Stimulated activated CD8-positive, alpha-beta memory T cell treated with anti-CD3 and anti-CD28 coated beads, Interleukin-15, amount 100 ng/mL, for 48 hours (primary cell): ENCODE measurements at regions not wholly inside any gene's neighbourhood (a gene's known extent, or its start where the extent isn't known, plus 50 kb on each side); places are given as distances from the start of the nearest gene placed in this dataset.
"Not testable (repeated sequence)": the region's sequence is repeated elsewhere in the genome, so short reads cannot be mapped to it uniquely, and the experiment has no call there.

ENCODE experiments used
- DNase-seq, 2 donors: peaks; one replicate each; pipeline ENCODE4 v3.0.0-alpha.2; 2020; ENCODE audit warnings: low read depth in 2 of 2

DNA sequence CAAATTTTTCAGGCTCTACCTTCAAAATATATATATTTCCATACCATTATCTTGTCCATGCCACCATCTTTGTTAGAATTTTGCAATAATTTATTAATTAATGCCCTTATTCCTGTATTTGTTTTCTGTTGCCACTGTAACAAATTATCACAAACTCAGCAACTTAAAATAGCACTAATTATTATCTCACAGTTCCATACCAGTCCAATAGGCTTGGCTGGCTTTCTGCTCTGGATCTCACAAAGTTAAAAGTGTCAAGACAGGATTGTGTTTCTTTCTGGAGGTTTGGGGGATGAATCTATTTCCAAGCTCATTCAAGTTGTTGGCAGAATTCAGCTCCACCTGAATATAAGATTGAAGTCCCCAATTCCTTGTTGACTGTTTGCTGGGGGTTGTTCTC, 58.6 kb upstream of the SLC38A4 start:
- DNase-seq: no peak

DNA sequence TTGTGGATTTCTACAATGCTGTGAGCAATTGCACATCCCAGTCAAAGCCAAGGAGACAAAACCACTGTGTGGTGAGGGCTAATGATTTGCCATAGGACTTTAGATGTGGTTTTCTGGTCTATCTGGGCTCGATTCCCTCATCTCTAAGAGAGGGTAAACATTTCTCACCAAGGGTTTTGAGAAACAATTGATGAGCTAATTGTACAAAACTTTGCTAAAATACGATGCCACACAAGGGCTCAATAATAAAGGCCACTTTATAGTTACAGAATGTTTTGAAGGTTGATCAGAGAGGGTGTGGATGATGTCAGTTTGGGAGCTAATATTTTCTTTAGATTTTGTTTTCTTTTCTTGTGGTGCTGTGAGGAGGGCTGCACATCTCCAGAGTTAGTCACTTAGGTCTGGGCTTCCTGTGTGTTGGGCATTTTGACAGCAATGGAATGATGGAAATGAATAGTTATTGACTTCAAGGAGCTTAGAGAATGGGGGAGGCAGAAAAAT, 60.8 kb upstream of the SLC38A4 start:
- no peak for DNase-seq

DNA sequence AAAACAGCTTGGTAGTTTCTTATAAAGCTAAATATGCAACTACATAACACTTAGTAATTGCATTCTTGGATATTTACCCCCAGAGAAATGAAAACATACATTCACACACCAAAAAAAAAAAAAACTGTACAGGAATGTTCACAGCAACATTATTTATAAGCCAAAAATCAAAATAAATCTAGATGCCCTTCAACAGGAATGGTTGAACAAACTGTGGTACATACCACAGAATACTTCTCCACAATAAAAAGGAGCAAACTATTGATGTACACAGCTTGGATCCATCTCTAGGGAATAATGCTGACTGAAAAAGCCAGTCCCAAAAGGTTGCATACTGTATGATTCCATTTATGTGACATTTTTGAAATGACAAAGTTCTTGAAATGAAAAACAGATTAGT, 62.1 kb upstream of the SLC38A4 start:
- DNase-seq: no peak

DNA sequence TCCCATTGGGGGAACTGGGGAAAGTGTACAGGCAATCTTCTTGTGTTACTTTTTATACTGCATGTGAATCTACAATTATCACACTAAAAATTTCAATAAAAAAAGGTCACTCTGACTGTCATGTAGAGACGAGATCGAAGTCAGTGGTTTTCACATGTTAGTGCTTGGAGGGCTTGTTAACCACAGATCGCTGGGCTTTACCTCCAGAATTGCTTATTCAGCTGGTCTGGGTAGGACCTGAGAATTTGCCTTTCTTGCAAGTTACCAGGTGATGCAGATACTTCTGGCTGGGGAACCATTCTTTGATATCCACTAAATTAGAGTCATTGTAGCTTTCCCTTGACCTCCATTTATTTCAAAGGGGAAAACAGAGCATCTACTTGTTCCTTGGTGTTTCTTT, 62.8 kb upstream of the SLC38A4 start:
- no peak for DNase-seq

DNA sequence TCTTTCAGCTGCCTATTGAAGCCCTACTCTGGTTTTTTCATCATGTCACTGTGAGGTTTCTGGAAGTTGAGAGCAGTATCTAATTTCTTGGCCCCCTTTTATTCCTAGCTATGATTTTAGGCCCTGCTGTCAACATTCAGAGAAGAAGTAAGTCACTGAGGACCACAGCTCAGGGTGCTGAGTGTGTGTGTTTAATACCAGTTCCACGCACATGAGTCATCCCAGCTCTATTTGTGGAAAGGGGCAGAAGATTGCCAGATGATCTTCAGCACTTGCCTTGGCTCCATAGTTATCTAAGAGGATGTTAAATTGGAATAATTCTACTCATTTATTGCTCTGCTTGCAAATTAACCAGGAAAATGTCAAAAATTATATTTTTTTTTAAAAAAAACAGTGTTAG, 65.5 kb upstream of the SLC38A4 start:
- no peak for DNase-seq

DNA sequence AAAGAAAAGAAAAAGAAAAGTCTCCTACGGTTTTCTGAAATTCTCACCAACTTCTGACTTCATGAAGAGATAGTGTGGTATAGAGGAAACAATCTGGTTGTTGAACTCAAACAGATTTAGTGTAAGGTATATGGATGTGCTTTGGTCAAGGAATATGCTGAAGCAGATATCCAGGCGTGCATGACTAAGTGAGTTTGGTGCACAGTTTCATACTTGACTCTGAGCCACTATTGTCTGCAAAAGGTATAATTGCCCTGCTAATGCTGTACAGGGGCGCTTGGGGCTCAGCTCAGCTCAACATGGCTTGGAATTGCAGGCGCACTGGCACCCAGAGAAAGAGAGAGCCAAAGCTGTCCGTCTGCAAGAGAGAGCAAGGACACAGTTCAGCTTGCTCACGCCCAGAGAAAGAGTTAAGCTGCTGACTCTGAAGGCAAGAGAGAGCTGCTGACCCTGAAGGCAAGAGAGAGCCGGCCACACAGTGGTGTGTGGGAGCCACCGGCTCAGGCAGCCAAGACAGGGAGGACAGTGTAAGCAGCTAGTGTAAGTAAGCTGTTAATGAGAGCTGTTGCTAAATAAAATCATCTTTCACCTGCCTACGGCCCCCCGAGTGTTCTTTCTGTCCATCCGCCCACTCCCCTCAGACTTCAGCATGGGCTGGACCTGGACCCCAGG, 66.4 kb upstream of the SLC38A4 start:
- DNase-seq: no peak

DNA sequence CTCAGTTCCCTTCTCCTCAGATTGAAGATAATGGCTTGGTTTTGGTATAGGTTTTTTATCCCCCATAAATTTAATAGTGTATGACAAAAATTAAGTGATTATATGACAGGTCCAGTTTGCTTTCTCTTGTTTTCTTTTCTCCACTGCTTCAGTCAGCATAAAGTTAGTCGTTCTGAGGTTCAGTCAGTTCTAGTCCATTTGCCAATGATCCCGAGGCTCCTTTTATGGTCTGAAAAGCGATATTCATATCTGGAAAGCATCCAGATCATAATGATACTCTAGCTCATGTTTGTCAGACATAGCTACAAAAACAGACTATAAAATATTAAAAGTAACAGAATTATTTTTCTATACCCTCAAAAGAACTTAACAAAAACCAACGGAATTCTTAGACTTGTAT, 67.1 kb upstream of the SLC38A4 start:
- DNase-seq: no peak

DNA sequence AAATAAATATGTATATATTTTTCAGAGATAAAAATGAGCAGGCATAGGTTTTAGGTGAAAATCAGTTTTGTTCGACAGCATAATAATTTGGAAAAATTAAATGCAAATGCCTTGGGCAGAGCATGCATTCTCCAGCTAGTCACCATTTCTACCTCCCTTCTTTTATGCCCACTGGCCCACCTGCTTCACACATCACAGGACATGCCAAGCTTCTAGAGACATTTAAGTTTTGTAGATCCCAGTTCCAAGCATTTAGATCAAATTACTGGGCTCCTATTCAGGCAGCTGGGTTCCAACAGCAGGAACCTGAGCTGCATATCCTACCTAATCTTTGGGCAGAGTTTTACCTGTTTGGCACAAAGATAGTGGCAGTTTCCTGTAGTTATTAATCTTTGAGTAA, 67.6 kb upstream of the SLC38A4 start:
- no peak for DNase-seq

DNA sequence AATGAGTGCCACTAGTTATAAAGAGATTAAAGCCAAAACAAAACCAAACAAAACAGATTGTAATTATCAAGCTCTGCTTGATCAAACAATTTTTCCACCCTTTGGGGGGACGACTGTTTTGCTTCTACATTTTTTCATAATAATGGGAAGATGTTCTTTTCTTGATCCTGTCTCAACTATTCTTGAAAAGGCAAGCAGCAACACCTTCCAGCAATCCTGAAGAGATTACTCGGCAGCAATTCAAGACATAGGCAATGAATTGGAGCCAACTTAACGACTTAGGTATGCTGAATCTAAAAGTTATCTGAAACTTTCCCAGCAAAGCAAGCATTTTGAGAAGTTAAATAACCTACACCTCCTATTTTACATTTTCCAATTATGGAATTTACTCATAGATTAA, 69.9 kb upstream of the SLC38A4 start:
- no peak for DNase-seq

DNA sequence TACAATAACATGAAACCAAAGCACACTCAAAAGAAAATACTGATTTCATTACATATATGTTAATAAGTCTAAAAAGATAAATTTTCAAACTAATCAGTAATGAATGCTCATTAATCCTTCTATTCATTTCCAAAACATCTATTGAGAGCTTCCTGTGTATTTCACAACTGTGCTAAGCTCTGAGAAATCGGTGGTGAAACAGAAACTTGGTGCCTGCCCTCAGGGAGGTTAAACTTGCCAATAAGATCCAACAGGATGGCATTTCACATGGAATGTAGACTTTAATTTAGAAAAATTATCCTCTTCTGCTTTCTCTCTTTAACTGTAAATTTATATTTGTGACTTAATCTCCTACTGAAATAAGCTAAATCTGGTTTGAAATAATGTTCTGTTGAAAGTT, 70.9 kb upstream of the SLC38A4 start:
- DNase-seq: no peak

DNA sequence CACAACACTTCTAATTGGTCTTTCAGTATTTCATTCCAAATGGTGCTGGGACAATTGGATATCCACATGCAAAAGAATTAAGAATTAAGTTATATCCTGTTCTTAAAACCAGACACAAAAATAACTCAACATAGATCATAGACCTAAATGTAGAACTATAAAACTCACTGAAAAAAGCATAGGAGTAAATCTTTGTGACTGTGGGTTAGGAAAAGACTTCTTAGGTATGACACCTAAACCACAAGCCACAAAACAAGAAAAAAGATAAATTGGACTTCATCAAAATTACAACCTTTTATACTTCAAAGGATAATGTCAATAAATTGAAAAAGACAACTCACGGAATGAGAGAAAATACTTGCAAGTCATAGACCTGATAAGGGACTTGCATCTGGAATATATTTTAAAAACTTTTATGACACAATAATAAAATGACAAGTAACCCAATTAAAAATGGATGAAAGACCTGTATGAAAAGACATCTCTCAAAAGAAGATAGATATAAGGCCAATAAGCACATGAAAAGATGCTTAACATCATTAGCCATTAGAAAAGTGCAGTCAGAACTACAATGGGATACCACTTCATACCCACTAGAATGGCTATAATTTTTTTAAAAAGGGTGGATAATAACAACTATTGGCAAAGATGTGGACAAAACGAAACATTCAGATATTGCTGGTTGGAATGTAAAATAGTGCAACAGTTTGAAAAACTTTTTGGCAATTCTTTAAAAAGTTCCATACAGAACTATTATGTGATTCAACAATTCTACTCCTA, 72.5 kb upstream of the SLC38A4 start:
- no peak for DNase-seq

DNA sequence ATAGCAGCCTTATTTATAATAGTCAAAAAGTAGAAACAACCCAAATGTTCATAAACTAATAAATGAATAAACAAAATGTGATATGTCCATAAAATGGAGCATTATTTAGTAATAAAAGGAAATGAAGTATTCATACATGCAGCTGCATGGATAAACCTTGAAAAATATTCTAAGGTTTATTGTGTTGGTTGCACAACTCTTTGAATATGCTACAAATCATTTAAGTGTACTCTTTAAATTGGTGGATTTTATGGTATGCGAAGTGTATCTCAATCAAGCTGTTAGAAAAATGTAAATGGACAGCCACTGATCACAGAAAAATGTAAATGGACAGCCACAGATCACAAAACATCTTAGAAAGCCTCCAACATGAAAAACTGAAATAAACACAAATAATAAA, 73.2 kb upstream of the SLC38A4 start:
- DNase-seq: no peak

DNA sequence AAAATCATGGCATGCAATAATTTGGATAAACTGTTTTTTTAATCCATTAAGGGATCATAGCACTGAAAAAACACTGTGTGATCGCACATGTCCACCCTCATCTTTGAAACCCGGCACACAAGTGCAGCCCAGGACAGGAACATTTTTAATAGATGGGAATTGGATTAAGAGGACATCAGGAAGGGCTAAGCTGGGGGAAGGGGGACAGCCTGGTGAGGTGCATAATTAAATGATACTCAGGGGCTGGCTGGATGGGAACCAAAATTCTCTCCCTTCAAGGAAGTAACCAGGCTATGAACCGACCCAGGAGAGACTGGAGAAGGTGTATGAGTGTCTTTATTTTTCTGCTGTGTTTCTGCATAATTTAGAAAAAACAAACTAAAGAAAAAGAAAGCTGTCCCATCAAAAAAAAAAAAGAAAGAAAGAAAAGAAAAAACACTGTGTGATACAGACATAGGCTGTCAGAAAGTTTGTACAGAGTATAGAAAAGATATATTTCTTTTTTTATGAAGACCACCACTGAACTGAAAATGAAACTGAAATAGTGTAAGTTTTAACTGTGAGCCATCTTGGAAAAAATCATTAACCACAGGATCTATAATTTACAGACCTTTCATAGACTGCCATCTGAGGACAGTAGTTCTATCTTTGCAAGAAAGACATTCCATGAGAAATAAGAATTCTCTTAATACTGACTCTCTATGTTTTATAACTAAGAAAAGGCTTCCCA, 75.1 kb upstream of the SLC38A4 start:
- DNase-seq: no peak

DNA sequence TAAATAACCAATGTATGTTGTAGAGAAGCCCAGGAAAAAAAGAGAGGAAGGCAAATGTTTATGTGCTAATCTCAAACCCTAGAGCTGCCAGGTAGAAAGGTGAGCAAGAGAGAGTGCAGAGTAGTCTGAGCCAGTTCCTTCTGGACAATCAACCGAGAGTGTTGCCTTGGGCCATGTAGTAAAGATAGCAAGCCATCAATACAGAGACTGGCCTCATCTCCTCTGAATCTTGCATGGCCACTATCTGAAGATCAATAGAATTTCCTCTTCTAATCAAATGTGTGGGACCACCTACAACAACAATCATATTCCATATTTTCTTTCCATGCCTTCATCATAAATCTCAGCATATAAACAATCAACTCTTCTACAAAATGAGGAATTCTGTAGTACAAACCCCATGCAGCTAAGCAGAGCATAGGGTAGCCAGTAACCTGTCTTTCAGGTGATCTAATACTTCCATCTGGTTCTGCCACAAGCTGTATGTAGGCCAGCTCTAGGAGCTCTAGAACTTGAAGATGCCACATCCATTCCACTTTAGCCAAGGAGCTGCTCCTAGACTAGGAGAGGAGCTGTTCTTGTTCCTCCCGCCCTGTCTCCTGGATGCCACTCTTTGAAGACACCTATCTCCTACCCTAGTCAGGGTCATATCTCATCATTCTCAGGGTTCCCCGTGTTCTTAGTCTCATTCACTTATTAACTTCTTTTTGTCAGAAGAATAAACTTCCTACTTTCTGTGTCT, 75.8 kb upstream of the SLC38A4 start:
- DNase-seq: no peak

DNA sequence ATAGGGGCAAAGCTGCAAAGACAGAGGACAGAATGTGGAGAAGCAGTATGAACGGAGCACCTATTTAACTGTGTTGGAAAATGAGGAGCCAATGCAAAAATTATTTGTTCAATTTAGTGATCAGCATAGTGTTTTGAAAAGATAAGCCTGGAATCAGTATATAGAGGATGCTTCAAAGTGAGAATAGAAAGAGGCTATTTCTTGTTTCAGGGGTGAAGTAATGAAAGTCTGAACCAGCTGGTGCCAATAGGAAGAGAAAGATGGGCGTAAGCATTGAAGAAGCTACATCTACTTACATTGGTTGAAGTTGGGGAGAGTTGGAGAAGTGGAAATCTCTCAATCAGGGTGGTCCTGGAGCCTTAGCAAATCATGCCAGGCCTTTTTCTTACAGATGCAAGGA, 77.3 kb upstream of the SLC38A4 start:
- DNase-seq: no peak

DNA sequence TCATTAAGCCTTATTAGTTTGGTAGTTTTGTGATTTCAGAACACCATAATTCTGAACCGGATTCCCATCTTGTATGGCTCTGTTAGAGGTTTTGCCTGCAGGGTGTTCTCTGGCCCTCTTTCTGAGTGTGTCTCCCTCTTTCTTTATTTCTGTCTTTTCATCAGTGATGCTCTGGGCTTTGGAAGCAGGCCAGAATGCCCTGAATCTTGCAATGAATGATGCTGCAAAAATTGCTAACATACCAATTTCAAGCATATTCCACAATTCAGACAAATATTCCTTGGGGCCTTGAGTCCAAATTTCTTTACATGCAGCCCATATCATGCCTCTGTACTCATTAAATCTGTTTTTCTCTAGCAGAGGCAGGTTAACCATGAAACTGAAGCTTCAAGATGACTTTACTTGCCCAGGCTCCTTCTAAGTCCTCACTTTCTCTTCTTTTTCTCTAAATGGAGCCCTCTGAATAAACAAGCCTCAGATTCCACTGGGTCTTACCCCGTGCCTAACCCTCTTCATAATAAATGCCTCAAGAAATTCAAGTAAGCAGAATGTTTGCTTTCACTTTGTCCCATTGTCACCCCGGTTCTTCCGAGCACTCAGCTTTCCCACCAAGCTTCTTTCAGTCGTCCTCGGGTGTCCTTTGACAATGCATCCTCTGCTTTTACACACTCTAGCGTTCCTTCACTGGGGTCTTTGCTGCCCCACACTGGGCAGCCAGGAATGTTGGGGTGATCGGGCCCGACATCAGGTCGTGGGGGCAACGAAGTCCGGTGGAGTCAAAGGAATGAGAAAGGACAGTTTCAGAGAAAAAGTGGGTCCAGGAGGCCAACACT, 78.8 kb upstream of the SLC38A4 start:
- DNase-seq: no peak

DNA sequence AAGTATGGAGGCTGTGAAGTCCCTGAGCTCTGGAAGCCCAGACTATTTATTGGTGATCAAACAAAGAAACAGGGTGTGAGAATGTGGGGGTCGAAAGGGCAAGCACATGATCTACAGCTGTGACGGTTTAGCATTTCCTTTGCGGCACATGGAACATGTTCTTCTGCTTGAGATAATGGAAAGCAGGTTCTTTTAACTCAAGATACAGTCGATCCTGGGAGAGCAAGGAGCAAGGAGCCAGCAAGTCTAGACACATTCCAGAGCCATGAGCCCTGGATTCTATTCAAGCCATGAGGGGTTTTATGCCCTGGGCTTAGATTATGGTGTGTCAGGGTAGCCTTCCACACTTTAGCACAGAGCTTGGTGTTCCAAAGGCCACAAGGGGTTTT, 79.4 kb upstream of the SLC38A4 start:
- DNase-seq: not testable (repeated sequence)

DNA sequence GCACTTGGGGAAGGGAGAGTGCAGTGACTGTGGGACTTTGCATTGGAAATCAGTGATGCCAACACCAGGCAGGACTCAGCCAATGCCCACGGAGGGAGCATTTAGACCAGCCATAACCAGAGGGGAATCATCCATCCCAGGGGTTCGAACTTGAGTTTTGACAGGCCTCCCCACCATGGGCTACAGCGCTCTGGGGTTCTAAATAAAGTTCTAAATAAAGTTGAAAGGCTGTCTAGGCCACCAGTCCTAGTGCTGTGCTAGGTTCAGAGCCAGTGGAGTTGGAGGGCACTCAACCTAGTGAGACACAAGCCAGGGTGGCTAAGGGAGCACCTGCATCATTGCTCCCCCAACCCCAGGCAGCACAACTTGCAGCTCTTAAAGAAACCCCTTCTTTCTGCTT, 82.0 kb upstream of the SLC38A4 start:
- no peak for DNase-seq

DNA sequence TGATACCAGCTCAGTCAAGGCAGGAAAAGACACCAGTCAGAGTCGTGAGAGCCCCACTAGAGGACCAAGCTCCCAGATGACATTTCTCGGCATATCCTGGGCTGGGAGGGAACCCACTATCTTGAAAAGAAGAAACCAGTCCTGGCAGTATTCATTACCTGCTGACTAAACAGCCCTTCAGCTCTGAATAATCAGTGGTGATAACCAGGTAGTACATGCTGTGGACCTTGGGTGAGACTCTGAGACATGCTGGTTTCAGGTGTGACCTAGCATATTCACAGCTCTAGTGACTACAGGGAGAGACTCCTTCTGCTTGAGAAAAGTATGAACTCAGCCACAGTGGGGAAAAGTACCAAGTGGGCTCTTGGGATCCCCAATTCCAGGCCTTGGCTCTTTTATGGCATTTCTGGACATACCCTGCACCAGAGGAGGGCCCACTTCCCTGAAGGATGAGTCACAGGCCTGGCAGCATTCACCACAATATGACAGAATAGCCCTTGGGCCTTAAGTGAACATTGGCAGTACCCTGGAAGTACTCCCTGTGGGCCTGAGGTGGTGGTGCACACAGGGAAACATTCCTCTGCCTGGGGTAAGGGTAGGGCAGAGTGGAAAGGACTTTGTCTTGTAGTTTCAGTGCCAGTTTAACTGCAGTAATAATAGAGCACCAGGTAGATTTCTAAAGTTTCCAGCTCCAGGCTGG, 82.6 kb upstream of the SLC38A4 start:
- DNase-seq: no peak

DNA sequence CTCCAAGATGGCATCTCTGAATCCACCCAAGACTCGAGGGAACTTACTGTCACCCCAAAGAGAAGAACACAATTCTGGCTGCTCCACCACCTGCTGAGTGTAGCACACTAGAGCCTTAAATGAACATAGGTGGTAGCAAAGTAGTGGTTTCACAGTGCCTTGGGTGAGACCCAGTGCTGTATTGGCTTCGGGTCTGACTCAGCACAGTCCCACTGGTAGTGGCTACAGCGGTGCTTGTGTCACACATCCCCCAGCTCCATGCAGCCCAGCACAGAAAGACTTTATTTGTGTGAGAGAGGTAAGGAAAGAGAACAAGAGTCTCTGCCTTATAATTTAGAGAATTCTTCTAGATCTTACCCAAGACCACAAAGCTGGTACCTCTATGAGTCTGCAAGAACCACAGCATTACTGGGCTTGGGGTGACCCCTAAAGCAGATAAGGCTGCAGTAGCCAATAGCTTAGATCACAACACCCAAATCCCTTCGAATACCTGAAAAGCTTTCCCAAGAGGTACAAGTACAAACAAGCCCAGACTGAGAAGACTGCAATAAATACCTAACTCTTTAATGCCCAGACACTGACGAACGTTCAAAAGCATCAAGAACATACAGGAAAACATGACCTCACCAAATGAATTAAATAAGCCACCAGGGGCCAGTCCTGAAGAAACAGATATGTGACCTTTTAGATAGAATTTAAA, 83.3 kb upstream of the SLC38A4 start:
- no peak for DNase-seq
